Tibial nerve (tissue), 4 donors: ENCODE measurements at regions not wholly inside any gene's neighbourhood (a gene's known extent, or its start where the extent isn't known, plus 50 kb on each side); places are given as distances from the start of the nearest gene placed in this dataset.
"Not testable (repeated sequence)": the region's sequence is repeated elsewhere in the genome, so short reads cannot be mapped to it uniquely, and the experiment has no call there.

Experiments
- DNase-seq, 2 donors: peaks; one replicate each; pipeline ENCODE4 v3.0.0-alpha.2; 2019; ENCODE audit warnings: low spot score in 2 of 2
- H3K27ac ChIP-seq, 4 donors: fragments of 200-600 bp; sonication (generic) in 3 of 4; one replicate each; pipeline ENCODE4 v1.5.1; 2017 to 2019; ENCODE audit warnings: mild to moderate bottlenecking in 1 of 4
- H3K27me3 ChIP-seq, 2 donors: fragments of 200-600 bp; sonication (generic) in 1 of 2; one replicate each; pipeline versions ENCODE4 v1.5.1 to v1.6.0; 2017 to 2019
- H3K36me3 ChIP-seq, 3 donors: fragments of 200-600 bp; sonication (generic); one replicate each; pipeline ENCODE4 v1.5.1; 2018 to 2019
- H3K4me1 ChIP-seq, 4 donors: fragments of 200-600 bp; sonication (generic) in 3 of 4; one replicate each; pipeline ENCODE4 v1.5.1; 2017 to 2019
- H3K4me3 ChIP-seq, 4 donors: fragments of 200-600 bp; sonication (generic) in 3 of 4; one replicate each; pipeline ENCODE4 v1.5.1; 2017 to 2019; ENCODE audit warnings: mild to moderate bottlenecking in 1 of 4, moderate library complexity in 1 of 4
- H3K9me3 ChIP-seq, 4 donors: fragments of 200-600 bp; sonication (generic) in 3 of 4; one replicate each; pipeline ENCODE4 v1.5.1; 2017 to 2019
- EP300 ChIP-seq, 2 donors: sonication (generic); formaldehyde crosslinking; IDR thresholded peaks; one replicate each; pipeline ENCODE4 v1.6.1; 2017; ENCODE audit warnings: antibody characterized with exemption in 2 of 2, mild to moderate bottlenecking in 1 of 2
- POLR2A ChIP-seq, 2 donors: fragments of 450-650 bp; IDR thresholded peaks; one replicate each; pipeline ENCODE4 v1.6.1; 2017; ENCODE audit warnings: antibody characterized with exemption in 2 of 2, mild to moderate bottlenecking in 2 of 2, moderate library complexity in 2 of 2
- WGBS, 2 donors: methylation state at CpG; one replicate each; pipeline ENCODE4 v1.1.5; 2018; 5-methylcytosine and 5-hydroxymethylcytosine counted together
- TF ChIP-seq, protein P1 (sequence below), 5 experiments: fragments of 200-600 bp in 3 of 5; fragments of 450-650 bp in 2 of 5; sonication (generic) in 3 of 5; IDR thresholded peaks; one replicate each; pipeline ENCODE4 v1.5.1; 2016 to 2019; ENCODE audit warnings: antibody characterized with exemption in 5 of 5, mild to moderate bottlenecking in 3 of 5, moderate library complexity in 2 of 5

DNA sequence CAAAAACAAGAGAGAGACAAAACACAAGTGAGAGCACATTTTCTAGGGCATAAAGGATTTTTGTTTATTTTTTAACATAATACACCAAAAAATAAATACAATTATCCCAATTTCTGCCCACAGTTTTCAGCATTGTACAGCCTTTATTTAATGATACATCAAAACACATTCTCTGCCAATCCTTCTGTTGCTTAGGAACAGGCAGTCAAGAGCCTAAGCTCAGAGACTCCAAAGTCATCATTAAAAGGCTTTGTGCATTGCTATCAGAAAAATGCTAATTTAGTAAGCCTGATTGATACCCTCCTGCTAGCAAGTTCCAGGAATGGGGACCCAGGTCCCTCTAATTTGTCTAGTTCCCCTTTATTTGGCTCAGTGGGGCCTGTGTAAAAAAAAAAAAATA lies 536.5 kb downstream of the RPS29 start:
- H3K27ac ChIP-seq: no peak overlapping the region
- TF ChIP-seq POLR2A (IDR thresholded peaks at IDR 0.05) (no peak), EP300 (IDR thresholded peaks at IDR 0.05) (no peak)
- TF ChIP-seq, protein P1, sequence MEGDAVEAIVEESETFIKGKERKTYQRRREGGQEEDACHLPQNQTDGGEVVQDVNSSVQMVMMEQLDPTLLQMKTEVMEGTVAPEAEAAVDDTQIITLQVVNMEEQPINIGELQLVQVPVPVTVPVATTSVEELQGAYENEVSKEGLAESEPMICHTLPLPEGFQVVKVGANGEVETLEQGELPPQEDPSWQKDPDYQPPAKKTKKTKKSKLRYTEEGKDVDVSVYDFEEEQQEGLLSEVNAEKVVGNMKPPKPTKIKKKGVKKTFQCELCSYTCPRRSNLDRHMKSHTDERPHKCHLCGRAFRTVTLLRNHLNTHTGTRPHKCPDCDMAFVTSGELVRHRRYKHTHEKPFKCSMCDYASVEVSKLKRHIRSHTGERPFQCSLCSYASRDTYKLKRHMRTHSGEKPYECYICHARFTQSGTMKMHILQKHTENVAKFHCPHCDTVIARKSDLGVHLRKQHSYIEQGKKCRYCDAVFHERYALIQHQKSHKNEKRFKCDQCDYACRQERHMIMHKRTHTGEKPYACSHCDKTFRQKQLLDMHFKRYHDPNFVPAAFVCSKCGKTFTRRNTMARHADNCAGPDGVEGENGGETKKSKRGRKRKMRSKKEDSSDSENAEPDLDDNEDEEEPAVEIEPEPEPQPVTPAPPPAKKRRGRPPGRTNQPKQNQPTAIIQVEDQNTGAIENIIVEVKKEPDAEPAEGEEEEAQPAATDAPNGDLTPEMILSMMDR (IDR thresholded peaks at IDR 0.05): no peak
- H3K36me3 ChIP-seq: no peaks in the 10 kb centered on the region
- H3K9me3 ChIP-seq: no peaks in the 10 kb centered on the region
- no peak for DNase-seq
- no peaks in the 10 kb centered on the region for H3K4me1 ChIP-seq
- no peaks in the 10 kb centered on the region for H3K27me3 ChIP-seq
- H3K4me3 ChIP-seq: no peak overlapping the region

DNA sequence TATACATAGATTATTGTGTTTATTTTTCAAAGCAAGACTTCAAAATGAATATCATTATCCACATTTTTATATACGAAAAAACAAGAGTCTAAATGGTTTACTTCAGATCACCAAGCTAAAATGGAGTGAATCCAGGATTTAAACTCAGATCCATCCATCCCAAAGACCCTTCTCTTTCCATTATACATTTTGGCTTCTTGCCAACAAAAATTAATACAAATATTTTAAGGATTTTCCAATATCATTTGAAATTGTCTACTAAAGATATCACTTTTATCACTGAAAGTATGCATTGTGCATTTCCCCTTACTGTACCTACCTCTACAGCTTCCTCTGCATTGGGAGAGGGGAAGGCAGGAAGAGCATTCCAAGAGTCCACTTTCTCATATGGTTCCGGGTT lies 541.2 kb downstream of the RPS29 start:
- 86 to 90% methylated on average over 2 of the region's 2 CpGs for WGBS, 2 donors

DNA sequence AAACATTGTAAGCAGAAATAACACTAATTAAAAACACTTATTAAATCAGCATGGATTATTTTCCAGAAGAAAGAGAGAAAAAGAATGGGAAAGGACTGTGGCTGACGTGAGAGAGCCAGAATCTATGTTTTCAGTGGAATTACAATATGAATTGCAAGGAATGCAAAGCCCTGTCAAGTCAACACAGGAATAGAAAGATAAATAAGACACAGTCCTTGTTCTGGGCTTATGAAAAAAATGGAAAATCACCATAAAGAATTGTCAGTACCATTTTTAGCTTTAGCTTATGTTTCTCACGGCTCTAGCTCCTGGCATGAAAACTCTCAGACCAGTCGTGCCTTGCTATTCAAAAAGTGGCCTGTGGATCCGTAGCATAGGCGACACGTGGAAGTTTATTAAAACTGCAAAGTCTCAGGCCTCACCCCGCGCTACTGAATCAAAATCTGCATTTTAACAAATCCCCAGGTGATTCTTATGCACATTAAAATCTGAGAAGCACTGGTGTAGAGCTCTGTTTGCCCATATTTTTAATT lies 549.1 kb downstream of the RPS29 start:
- H3K4me3 ChIP-seq: no peak overlapping the region
- no peaks in the 10 kb centered on the region for H3K9me3 ChIP-seq
- WGBS, 2 donors: 45 to 51% methylated on average over 8 of the region's 8 CpGs
- no peak for DNase-seq
- H3K36me3 ChIP-seq: no peaks in the 10 kb centered on the region
- no peaks in the 10 kb centered on the region for H3K4me1 ChIP-seq
- H3K27ac ChIP-seq: no peak overlapping the region
- H3K27me3 ChIP-seq: no peaks in the 10 kb centered on the region
- TF ChIP-seq EP300 (IDR thresholded peaks at IDR 0.05) (no peak), POLR2A (IDR thresholded peaks at IDR 0.05) (no peak)
- TF ChIP-seq, protein P1 (IDR thresholded peaks at IDR 0.05): no peak

More for the DNA sequence above, 541.2 kb downstream of the RPS29 start:
- Histone ChIP-seq H3K27ac (no peak overlapping the region), H3K9me3 (no peaks in the 10 kb centered on the region), H3K4me1 (no peaks in the 10 kb centered on the region), H3K27me3 (no peaks in the 10 kb centered on the region), H3K36me3 (no peaks in the 10 kb centered on the region), H3K4me3 (no peak overlapping the region)
- DNase-seq: no peak
- TF ChIP-seq, protein P1 (IDR thresholded peaks at IDR 0.05): no peak
- TF ChIP-seq EP300 (IDR thresholded peaks at IDR 0.05) (no peak), POLR2A (IDR thresholded peaks at IDR 0.05) (no peak)

DNA sequence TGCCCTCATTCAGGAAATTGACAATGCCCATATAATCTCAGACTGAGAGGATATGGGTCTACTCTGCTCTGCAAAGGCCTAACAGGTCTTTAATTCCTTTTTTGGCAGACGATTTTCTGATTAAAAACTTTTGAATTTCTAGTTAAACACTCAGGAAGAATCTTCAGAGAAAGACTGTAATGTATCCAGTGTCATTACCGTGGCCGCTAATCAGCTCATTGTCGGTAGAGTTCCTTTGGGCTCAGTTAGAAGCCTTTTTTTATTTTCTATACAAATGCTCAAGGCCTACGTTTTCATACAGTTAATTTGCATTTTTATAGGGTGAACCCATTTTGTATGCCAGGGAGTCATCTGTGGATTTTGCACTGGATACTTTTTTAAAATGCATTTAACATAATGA lies 549.9 kb downstream of the RPS29 start:
- no peak overlapping the region for H3K27ac ChIP-seq
- no peak for DNase-seq
- no peaks in the 10 kb centered on the region for H3K27me3 ChIP-seq
- no peaks in the 10 kb centered on the region for H3K36me3 ChIP-seq
- TF ChIP-seq, protein P1 (IDR thresholded peaks at IDR 0.05): no peak
- TF ChIP-seq EP300 (IDR thresholded peaks at IDR 0.05): no peak
- no peak overlapping the region for H3K4me3 ChIP-seq
- no peaks in the 10 kb centered on the region for H3K9me3 ChIP-seq
- no peaks in the 10 kb centered on the region for H3K4me1 ChIP-seq
- WGBS, 2 donors: 53 to 57% methylated on average over 5 of the region's 5 CpGs

- Histone ChIP-seq H3K27me3 (no peaks in the 10 kb centered on the region), H3K27ac (no peak overlapping the region), H3K36me3 (no peaks in the 10 kb centered on the region), H3K4me3 (no peak overlapping the region), H3K9me3 (no peaks in the 10 kb centered on the region), H3K4me1 (no peaks in the 10 kb centered on the region)
- no peak for DNase-seq
- TF ChIP-seq POLR2A (IDR thresholded peaks at IDR 0.05) (no peak), EP300 (IDR thresholded peaks at IDR 0.05) (no peak)
- TF ChIP-seq, protein P1 (IDR thresholded peaks at IDR 0.05): no peak
- 80 to 87% methylated on average over 8 of the region's 8 CpGs for WGBS, 2 donors
Measured at GRCh38 chr14:49033131-49033530, 553.0 kb downstream of the RPS29 start.

DNA sequence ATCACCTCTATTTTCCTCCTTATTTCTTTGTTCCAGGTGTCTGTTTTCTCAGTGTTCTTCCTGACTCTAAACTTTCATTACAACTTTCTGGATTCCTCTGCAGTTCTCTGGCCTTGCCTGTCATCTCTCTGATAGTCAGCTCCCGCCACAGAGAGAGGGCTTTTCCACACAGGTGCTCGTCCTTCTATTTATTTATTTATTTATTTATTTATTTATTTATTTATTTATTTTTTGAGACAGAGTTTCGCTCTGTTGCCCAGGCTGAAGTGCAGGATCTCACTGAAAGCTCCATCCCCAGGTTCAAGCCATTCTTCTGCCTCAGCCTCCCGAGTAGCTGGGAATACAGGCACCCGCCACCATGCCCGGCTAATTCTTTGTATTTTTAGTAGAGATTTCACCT lies 554.5 kb downstream of the RPS29 start:
- not testable (repeated sequence) for H3K4me3 ChIP-seq, H3K27ac ChIP-seq, H3K9me3 ChIP-seq, H3K36me3 ChIP-seq, H3K27me3 ChIP-seq, DNase-seq, H3K4me1 ChIP-seq
- 80 to 86% methylated on average over 6 of the region's 6 CpGs for WGBS, 2 donors
